AG09319 (cell line): ENCODE measurements at regions not wholly inside any gene's neighbourhood (a gene's known extent, or its start where the extent isn't known, plus 50 kb on each side); places are given as distances from the start of the nearest gene placed in this dataset.
A peak's percentile ranks its signal among the peaks of the same experiment; 100 is the strongest.

Experiments
- DNase-seq: peaks from one replicate; pipeline ENCODE4 v3.0.0-alpha.2; 2010; ENCODE audit warnings: low read depth; ENCODE audit errors: extremely low read depth
- CTCF ChIP-seq: IDR thresholded peaks from 2 replicates; pipeline ENCODE4 v1.5.1; 2011; ENCODE audit warnings: low read depth, mild to moderate bottlenecking, inconsistent platforms, low read length, moderate library complexity

- no peak for DNase-seq
- no peak for TF ChIP-seq CTCF
Measured at GRCh38 chr6:81630719-81631118, 121.8 kb downstream of the TENT5A start.

- peak; percentile 34 for DNase-seq
- TF ChIP-seq CTCF = no peak
Measured at GRCh38 chr6:81625216-81625615, 127.3 kb downstream of the TENT5A start.

GRCh38 chr6:81624453-81624852, 128.0 kb downstream of the TENT5A start:
- no peak for DNase-seq
- no peak for TF ChIP-seq CTCF

GRCh38 chr6:81623106-81623759, 129.2 kb downstream of the TENT5A start:
- no peak for DNase-seq
- no peak for TF ChIP-seq CTCF

GRCh38 chr6:81621816-81622395, 130.6 kb downstream of the TENT5A start:
- no peak for DNase-seq

GRCh38 chr6:81614292-81614691, 138.2 kb downstream of the TENT5A start:
- no peak for TF ChIP-seq CTCF
- no peak for DNase-seq

More at GRCh38 chr6:81621816-81622395, 130.6 kb downstream of the TENT5A start:
- TF ChIP-seq CTCF = no peak

- no peak for DNase-seq
- TF ChIP-seq CTCF = no peak
Measured at GRCh38 chr6:81613606-81614005, 138.9 kb downstream of the TENT5A start.
